Pancreas (tissue), 10 donors: ENCODE measurements at regions not wholly inside any gene's neighbourhood (a gene's known extent, or its start where the extent isn't known, plus 50 kb on each side); places are given as distances from the start of the nearest gene placed in this dataset.

ENCODE experiments used
- ATAC-seq, 4 donors: fragments of 200-7000 bp; cut with Tn5 transposase; one replicate each; pipeline versions ENCODE4 v1.8.0 to v1.9.1; 2020; ENCODE audit warnings: mild to moderate bottlenecking in 4 of 4, moderate library complexity in 4 of 4
- DNase-seq, 6 donors: peaks; one replicate each; pipeline ENCODE4 v3.0.0-alpha.2; 2020
- FAIRE-seq: peaks from 2 replicates; lab custom pipeline; 2012; peaks lifted over from hg19 to GRCh38; lab: Jason Lieb, UNC
- H3K27ac ChIP-seq, 4 donors: fragments of 200-600 bp; sonication (generic); 1 replicate in 3 of 4; 2 replicates in 1 of 4; pipeline versions ENCODE4 v1.5.0 to v1.8.0; 2020
- H3K27me3 ChIP-seq, 4 donors: fragments of 200-600 bp; one replicate each; pipeline ENCODE4 v1.8.0; 2021
- H3K36me3 ChIP-seq, 3 donors: fragments of 200-600 bp; sonication (generic) in 1 of 3; one replicate each; pipeline versions ENCODE4 v1.5.0 to v1.8.0; 2020 to 2021
- H3K4me1 ChIP-seq, 3 donors: fragments of 200-600 bp; one replicate each; pipeline ENCODE4 v1.8.0; 2021
- H3K4me3 ChIP-seq, 4 donors: fragments of 200-600 bp; sonication (generic) in 2 of 4; one replicate each; pipeline versions ENCODE4 v1.5.0 to v1.8.0; 2020 to 2021
- H3K9me3 ChIP-seq, 4 donors: fragments of 200-600 bp; one replicate each; pipeline ENCODE4 v1.8.0; 2021
- WGBS, 2 donors: extraction: QIAGEN DNeasy Blood & Tissue Kit; methylation state at CpG; one replicate each; pipeline ENCODE4 v1.1.7; 2013; 5-methylcytosine and 5-hydroxymethylcytosine counted together
- intact Hi-C, 3 donors: fragments of 100-400 bp; cut with DNase I; formaldehyde crosslinking; loops; one replicate each; pipeline versions ENCODE4 v1.11.1 to v1.14.2; 2022
- TF ChIP-seq, protein P1 (sequence below), 4 donors: fragments of 200-600 bp; sonication (generic) in 3 of 4; IDR thresholded peaks; one replicate each; pipeline versions ENCODE4 v1.5.0 to v1.8.0; 2021; ENCODE audit warnings: antibody characterized with exemption in 4 of 4
- donor health status: healthy with polysubstance abuse.
- donor health status: DM: no; HTN: no; CAD: no; lungs with moderate emphysema.
- donor health status: DM: no; HTN: no; CAD: no.
- donor health status: control.
- donor health status: control.
- donor health status: Bipolar disorder and iron deficiency.
- donor health status: DM: yes; HTN: yes; CAD: no.
- donor health status: DM: no; HTN: no; CAD: no.
- donor health status: DM: no; HTN: no; CAD: no.
- donor health status: DM: yes; HTN: yes; CAD: no.

DNA sequence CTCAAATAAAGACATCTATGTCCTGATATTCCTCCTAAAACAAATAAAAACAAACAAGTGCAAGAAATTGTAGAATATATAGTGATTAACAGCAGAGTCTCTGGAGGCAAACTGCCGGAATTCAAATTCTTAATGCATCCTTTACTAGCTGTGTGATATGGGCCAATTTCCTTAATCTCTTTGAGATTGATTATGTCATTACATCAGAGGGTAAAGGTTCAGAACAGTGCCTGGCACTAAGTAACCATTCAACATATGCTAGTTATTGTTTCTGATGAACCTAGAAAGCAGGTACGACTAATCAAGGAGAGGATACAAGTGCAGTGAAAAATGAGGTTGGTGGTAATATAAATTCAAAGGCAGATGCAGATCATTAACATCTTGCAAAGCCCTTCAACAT, 81.1 kb upstream of the ADAMTS19 start:
- no peak for FAIRE-seq
- Histone ChIP-seq H3K36me3 (no peaks in the 10 kb centered on the region), H3K27me3 (no peaks in the 10 kb centered on the region), H3K27ac (no peak overlapping the region), H3K9me3 (no peaks in the 10 kb centered on the region), H3K4me1 (peaks cover 0 to 6% (median 0%) of the 10 kb centered on the region in 3 donors), H3K4me3 (no peak overlapping the region)
- no peak for ATAC-seq
- intact Hi-C loops = no loop called here
- WGBS, 2 donors = 70 to 78% methylated on average over 2 of the region's 2 CpGs
- DNase-seq = no peak
- TF ChIP-seq, protein P1, sequence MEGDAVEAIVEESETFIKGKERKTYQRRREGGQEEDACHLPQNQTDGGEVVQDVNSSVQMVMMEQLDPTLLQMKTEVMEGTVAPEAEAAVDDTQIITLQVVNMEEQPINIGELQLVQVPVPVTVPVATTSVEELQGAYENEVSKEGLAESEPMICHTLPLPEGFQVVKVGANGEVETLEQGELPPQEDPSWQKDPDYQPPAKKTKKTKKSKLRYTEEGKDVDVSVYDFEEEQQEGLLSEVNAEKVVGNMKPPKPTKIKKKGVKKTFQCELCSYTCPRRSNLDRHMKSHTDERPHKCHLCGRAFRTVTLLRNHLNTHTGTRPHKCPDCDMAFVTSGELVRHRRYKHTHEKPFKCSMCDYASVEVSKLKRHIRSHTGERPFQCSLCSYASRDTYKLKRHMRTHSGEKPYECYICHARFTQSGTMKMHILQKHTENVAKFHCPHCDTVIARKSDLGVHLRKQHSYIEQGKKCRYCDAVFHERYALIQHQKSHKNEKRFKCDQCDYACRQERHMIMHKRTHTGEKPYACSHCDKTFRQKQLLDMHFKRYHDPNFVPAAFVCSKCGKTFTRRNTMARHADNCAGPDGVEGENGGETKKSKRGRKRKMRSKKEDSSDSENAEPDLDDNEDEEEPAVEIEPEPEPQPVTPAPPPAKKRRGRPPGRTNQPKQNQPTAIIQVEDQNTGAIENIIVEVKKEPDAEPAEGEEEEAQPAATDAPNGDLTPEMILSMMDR (IDR thresholded peaks at IDR 0.05) = no peak

DNA sequence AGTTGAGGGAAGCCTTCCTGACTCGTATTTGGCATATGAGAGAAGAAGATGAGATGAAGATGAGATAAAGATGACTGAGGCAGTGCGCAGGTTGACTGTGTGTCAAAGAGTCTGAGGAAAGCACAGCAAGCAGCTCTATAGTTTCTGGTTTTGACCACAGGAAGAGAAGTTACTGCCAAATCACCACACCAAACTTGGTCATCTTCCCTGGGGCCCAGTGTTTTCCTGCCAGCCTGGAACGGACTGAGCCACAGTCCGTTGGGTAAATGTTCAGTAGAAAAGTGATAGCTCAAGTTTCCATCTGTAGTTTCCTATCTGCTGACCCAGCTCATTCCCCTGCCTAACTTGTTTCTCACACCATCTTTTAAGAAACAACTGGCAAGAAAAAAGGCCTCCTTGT, 80.7 kb upstream of the ADAMTS19 start:
- 77 to 80% methylated on average over 4 of the region's 4 CpGs for WGBS, 2 donors
- Histone ChIP-seq H3K9me3 (no peaks in the 10 kb centered on the region), H3K27ac (no peak overlapping the region), H3K36me3 (no peaks in the 10 kb centered on the region), H3K27me3 (no peaks in the 10 kb centered on the region), H3K4me3 (no peak overlapping the region), H3K4me1 (peaks cover 0 to 6% (median 0%) of the 10 kb centered on the region in 3 donors)
- ATAC-seq (no peak), FAIRE-seq (no peak), DNase-seq (no peak)
- TF ChIP-seq, protein P1 (IDR thresholded peaks at IDR 0.05) = no peak
- intact Hi-C loops = no loop called here

DNA sequence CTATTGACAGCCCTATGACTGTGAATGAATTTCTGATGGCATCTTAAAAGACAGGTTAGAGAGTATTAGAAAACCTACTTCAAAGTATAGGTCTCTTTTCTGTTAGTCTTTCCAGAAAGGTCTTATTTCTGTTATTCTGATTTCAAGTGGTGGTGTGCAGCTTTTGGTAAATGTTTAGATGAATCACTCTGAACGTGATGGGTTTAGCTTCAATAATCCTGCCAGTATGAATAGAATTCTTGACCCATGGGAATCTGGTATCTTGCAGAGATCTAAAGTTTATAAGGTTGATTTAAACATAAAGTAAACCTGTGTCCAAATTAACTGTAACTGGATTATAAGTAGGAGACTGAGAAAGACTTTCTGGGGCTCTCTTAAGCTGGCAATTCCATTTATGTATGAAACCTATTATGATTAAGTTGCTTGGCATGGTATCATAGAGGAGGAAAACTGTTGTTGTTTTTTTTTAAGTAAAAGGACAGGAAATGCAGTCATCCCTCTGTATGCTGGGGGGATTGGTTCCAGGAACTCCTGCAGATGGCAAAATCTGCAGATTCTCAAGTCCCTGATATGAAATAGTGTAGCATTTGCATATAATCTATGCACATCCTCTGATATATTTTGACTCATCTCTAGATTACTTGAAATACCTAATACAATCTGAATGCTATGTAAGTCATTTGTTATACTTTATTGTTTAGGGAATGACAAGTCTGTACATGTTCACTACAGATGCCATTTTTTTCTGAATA, 77.0 kb upstream of the ADAMTS19 start:
- DNase-seq (no peak), FAIRE-seq (no peak), ATAC-seq (no peak)
- TF ChIP-seq, protein P1 (IDR thresholded peaks at IDR 0.05) = no peak
- Histone ChIP-seq H3K27me3 (no peaks in the 10 kb centered on the region), H3K4me3 (no peak overlapping the region), H3K36me3 (no peaks in the 10 kb centered on the region), H3K27ac (no peak overlapping the region), H3K4me1 (peaks cover 0 to 6% (median 0%) of the 10 kb centered on the region in 3 donors), H3K9me3 (no peaks in the 10 kb centered on the region)
- 70 to 100% methylated on average over 1 of the region's 1 CpG for WGBS, 2 donors
- intact Hi-C loops = no loop called here

DNA sequence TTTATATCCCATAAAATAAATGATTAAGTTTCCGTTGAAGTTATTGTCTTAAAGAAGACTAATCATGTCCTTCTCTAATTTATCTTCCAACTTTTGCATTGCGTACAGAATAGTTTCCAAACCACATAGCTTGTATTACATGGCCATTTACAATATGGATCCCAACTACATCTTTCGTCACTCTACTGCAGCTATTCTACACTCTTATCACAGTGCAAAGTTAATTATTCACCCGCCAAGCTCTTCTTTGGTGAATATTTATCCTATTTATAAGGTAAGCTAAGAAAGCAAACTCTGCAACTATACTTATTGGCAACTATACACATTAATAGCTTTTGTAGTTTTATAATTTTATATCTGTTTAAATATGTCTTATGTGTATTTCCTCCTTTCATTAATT, 75.9 kb upstream of the ADAMTS19 start:
- WGBS, 2 donors = 51 to 59% methylated on average over 4 of the region's 4 CpGs
- TF ChIP-seq, protein P1 (IDR thresholded peaks at IDR 0.05) = no peak
- no peaks in the 10 kb centered on the region for H3K27me3 ChIP-seq

DNA sequence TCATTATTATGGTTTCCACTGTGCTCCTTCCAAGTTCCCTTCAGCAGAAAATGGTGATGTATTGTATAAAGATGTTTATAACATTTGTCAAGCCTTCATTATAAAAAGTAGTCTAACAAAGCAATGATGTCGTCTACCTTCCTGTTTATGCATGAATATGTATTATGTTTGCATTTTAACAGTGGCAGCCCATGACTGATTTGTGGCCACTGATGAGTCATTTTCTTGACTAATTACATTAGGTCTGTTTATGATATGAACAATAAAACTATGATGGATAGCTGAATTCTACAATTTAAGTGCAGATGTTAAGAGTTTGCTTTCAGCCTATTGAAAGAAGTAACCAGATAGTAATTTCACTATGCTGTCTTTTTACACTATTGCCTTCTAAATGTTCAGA, 75.4 kb upstream of the ADAMTS19 start:
- Histone ChIP-seq H3K9me3 (no peaks in the 10 kb centered on the region), H3K36me3 (no peaks in the 10 kb centered on the region), H3K4me3 (no peak overlapping the region), H3K27me3 (no peaks in the 10 kb centered on the region), H3K27ac (no peak overlapping the region), H3K4me1 (peaks cover 0 to 6% (median 0%) of the 10 kb centered on the region in 3 donors)
- ATAC-seq (no peak), FAIRE-seq (no peak), DNase-seq (no peak)
- TF ChIP-seq, protein P1 (IDR thresholded peaks at IDR 0.05) = no peak
- WGBS, 2 donors = 81 to 92% methylated on average over 1 of the region's 1 CpG
- intact Hi-C loops = no loop called here

More for the DNA sequence above, 75.9 kb upstream of the ADAMTS19 start:
- Histone ChIP-seq H3K36me3 (no peaks in the 10 kb centered on the region), H3K27ac (no peak overlapping the region), H3K4me3 (no peak overlapping the region), H3K4me1 (peaks cover 0 to 6% (median 0%) of the 10 kb centered on the region in 3 donors), H3K9me3 (no peaks in the 10 kb centered on the region)
- FAIRE-seq = peak; percentile 17
- ATAC-seq = no peak
- intact Hi-C loops = no loop called here
- no peak for DNase-seq
